GM23338 (cell line): ENCODE measurements at regions not wholly inside any gene's neighbourhood (a gene's known extent, or its start where the extent isn't known, plus 50 kb on each side); places are given as distances from the start of the nearest gene placed in this dataset.

Source experiments
- ATAC-seq: fragments of 200-7000 bp; cut with Tn5 transposase; 3 replicates; pipeline ENCODE4 v1.9.1; 2020
- DNase-seq: peaks from one replicate; pipeline ENCODE4 v3.0.0-alpha.2; 2015; ENCODE audit warnings: low spot score
- H2AFZ ChIP-seq: fragments of 200-600 bp; sonication (generic); 2 replicates; pipeline ENCODE4 v1.8.0; 2016; ENCODE audit warnings: antibody characterized with exemption, mild to moderate bottlenecking, moderate library complexity
- H3F3A ChIP-seq: fragments of 200-600 bp; sonication (generic); replicated peaks from 2 replicates; pipeline ENCODE4 v1.8.0; 2017; ENCODE audit warnings: antibody characterized with exemption, mixed run types, low read depth
- H3K27ac ChIP-seq: fragments of 200-600 bp; sonication (generic); 2 replicates; pipeline ENCODE4 v1.6.1; 2016; ENCODE audit warnings: low read depth
- H3K27me3 ChIP-seq: fragments of 200-600 bp; sonication (generic); 2 replicates; pipeline ENCODE4 v1.8.0; 2016; ENCODE audit warnings: mild to moderate bottlenecking, mixed run types, moderate library complexity; ENCODE audit not compliant: insufficient read depth
- H3K36me3 ChIP-seq: fragments of 200-600 bp; sonication (generic); 2 replicates; pipeline ENCODE4 v1.8.0; 2016; ENCODE audit warnings: mild to moderate bottlenecking; ENCODE audit not compliant: insufficient read depth
- H3K4me1 ChIP-seq: fragments of 200-600 bp; sonication (generic); 2 replicates; pipeline ENCODE4 v1.8.0; 2016; ENCODE audit warnings: mild to moderate bottlenecking, moderate library complexity; ENCODE audit not compliant: insufficient read depth
- H3K4me2 ChIP-seq: fragments of 200-600 bp; sonication (generic); 2 replicates; pipeline ENCODE4 v1.7.1; 2017; ENCODE audit warnings: mixed run types
- H3K4me3 ChIP-seq: fragments of 200-600 bp; sonication (generic); 2 replicates; pipeline ENCODE4 v1.6.1; 2016; ENCODE audit warnings: mixed run types
- H3K79me2 ChIP-seq: fragments of 200-600 bp; sonication (generic); replicated peaks from 2 replicates; pipeline ENCODE4 v1.8.0; 2017; ENCODE audit warnings: mild to moderate bottlenecking; ENCODE audit not compliant: insufficient read depth
- H3K9me2 ChIP-seq: fragments of 200-600 bp; sonication (generic); 2 replicates; pipeline ENCODE4 v1.8.0; 2017; ENCODE audit not compliant: insufficient read depth
- H4K20me1 ChIP-seq: fragments of 200-600 bp; sonication (generic); replicated peaks from 2 replicates; pipeline ENCODE4 v1.8.0; 2017; ENCODE audit warnings: mild to moderate bottlenecking; ENCODE audit not compliant: insufficient read depth
- H3K27ac Mint-ChIP-seq: 2 replicates; pipeline ENCODE4 v1.8.0; 2020; ENCODE audit warnings: inconsistent platforms, mild to moderate bottlenecking, moderate library complexity, mixed read lengths
- H3K27me3 Mint-ChIP-seq: 3 replicates; pipeline ENCODE4 v1.8.0; 2022; ENCODE audit warnings: low read depth, mild to moderate bottlenecking, moderate library complexity, mixed read lengths, inconsistent platforms; ENCODE audit not compliant: insufficient read depth, poor library complexity
- H3K36me3 Mint-ChIP-seq: 3 replicates; pipeline ENCODE4 v1.8.0; 2021; ENCODE audit warnings: low read depth, mild to moderate bottlenecking, inconsistent platforms, moderate library complexity, mixed read lengths
- H3K4me1 Mint-ChIP-seq: 3 replicates; pipeline ENCODE4 v1.8.0; 2020; ENCODE audit warnings: mild to moderate bottlenecking, inconsistent platforms, mixed read lengths
- H3K4me3 Mint-ChIP-seq: 3 replicates; pipeline ENCODE4 v1.8.0; 2021; ENCODE audit warnings: moderate library complexity, mild to moderate bottlenecking, inconsistent platforms, mixed read lengths
- H3K9me3 Mint-ChIP-seq: 3 replicates; pipeline ENCODE4 v1.8.0; 2020; ENCODE audit warnings: moderate library complexity, mild to moderate bottlenecking, inconsistent platforms, mixed read lengths
- ETS1 ChIP-seq: IDR thresholded peaks from 2 replicates; pipeline ENCODE4 v1.6.1; 2016; ENCODE audit warnings: antibody characterized with exemption
- EZH2 ChIP-seq: fragments of 200-600 bp; sonication (generic); IDR thresholded peaks from one replicate; pipeline ENCODE4 v1.8.0; 2017; ENCODE audit warnings: antibody characterized with exemption, mild to moderate bottlenecking, low read depth; ENCODE audit not compliant: unreplicated experiment
- EZH2phosphoT487 ChIP-seq: fragments of 200-600 bp; sonication (generic); IDR thresholded peaks from one replicate; pipeline ENCODE4 v1.8.1; 2018; ENCODE audit warnings: antibody characterized with exemption; ENCODE audit not compliant: unreplicated experiment
- JUNB ChIP-seq: IDR thresholded peaks from one replicate; pipeline ENCODE4 v1.6.1; 2016; ENCODE audit warnings: antibody characterized with exemption; ENCODE audit not compliant: unreplicated experiment
- POLR2AphosphoS5 ChIP-seq: IDR thresholded peaks from 2 replicates; pipeline ENCODE4 v1.6.1; 2016; ENCODE audit warnings: antibody characterized with exemption, low read depth
- REST ChIP-seq: IDR thresholded peaks from one replicate; pipeline ENCODE4 v1.6.1; 2018; ENCODE audit warnings: antibody characterized with exemption; ENCODE audit not compliant: unreplicated experiment
- TF ChIP-seq, protein P1 (sequence below): fragments of 250-450 bp; sonication (Bioruptor Pico); IDR thresholded peaks from 2 replicates; pipeline ENCODE4 v1.5.0; 2020; ENCODE audit warnings: mild to moderate bottlenecking, moderate library complexity

DNA sequence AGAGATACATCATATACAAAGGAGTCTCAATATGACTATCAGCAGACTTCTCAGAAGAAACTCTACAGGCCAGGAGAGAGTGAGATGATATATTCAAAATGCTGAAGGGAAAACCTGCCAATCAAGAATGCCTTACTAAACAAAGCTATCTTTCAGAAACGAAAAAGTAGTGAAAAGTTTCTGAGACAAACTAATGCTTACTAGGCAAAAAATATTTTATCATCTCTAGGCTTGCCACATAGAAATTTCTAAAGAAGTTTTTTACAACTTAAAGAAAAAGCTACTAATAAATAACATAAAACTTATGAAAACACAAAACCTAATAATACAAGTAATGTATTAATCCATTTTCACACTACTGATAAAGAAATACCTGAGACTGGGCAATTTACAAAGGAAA is 59.9 kb upstream of the SPEF2 start:
- Histone ChIP-seq H3K36me3 (no peaks in the 10 kb centered on the region; the same call in 1 of the 2 replicates), H3K4me1 (no peaks in the 10 kb centered on the region), H3K27ac (no peak overlapping the region), H3K9me2 (no peaks in the 10 kb centered on the region), H3K79me2 (no peaks in the 10 kb centered on the region), H3K4me2 (no peak overlapping the region), H2AFZ (no peak overlapping the region), H4K20me1 (no peaks in the 10 kb centered on the region), H3K27me3 (no peaks in the 10 kb centered on the region), H3F3A (no peaks in the 10 kb centered on the region), H3K4me3 (no peak overlapping the region)
- Mint-ChIP-seq H3K4me3 (no peak overlapping the region), H3K4me1 (no peaks in the 10 kb centered on the region), H3K36me3 (peaks cover 23% of the 10 kb centered on the region), H3K9me3 (peaks cover 62% of the 10 kb centered on the region), H3K27ac (no peak overlapping the region), H3K27me3 (peaks cover 3% of the 10 kb centered on the region)
- DNase-seq, result no peak
- no peak for ATAC-seq
- TF ChIP-seq ETS1, result no peak
- no peak for TF ChIP-seq EZH2
- TF ChIP-seq REST, result no peak
- no peak for TF ChIP-seq JUNB
- TF ChIP-seq EZH2phosphoT487, result no peak
- TF ChIP-seq POLR2AphosphoS5, result no peak
- TF ChIP-seq, protein P1, sequence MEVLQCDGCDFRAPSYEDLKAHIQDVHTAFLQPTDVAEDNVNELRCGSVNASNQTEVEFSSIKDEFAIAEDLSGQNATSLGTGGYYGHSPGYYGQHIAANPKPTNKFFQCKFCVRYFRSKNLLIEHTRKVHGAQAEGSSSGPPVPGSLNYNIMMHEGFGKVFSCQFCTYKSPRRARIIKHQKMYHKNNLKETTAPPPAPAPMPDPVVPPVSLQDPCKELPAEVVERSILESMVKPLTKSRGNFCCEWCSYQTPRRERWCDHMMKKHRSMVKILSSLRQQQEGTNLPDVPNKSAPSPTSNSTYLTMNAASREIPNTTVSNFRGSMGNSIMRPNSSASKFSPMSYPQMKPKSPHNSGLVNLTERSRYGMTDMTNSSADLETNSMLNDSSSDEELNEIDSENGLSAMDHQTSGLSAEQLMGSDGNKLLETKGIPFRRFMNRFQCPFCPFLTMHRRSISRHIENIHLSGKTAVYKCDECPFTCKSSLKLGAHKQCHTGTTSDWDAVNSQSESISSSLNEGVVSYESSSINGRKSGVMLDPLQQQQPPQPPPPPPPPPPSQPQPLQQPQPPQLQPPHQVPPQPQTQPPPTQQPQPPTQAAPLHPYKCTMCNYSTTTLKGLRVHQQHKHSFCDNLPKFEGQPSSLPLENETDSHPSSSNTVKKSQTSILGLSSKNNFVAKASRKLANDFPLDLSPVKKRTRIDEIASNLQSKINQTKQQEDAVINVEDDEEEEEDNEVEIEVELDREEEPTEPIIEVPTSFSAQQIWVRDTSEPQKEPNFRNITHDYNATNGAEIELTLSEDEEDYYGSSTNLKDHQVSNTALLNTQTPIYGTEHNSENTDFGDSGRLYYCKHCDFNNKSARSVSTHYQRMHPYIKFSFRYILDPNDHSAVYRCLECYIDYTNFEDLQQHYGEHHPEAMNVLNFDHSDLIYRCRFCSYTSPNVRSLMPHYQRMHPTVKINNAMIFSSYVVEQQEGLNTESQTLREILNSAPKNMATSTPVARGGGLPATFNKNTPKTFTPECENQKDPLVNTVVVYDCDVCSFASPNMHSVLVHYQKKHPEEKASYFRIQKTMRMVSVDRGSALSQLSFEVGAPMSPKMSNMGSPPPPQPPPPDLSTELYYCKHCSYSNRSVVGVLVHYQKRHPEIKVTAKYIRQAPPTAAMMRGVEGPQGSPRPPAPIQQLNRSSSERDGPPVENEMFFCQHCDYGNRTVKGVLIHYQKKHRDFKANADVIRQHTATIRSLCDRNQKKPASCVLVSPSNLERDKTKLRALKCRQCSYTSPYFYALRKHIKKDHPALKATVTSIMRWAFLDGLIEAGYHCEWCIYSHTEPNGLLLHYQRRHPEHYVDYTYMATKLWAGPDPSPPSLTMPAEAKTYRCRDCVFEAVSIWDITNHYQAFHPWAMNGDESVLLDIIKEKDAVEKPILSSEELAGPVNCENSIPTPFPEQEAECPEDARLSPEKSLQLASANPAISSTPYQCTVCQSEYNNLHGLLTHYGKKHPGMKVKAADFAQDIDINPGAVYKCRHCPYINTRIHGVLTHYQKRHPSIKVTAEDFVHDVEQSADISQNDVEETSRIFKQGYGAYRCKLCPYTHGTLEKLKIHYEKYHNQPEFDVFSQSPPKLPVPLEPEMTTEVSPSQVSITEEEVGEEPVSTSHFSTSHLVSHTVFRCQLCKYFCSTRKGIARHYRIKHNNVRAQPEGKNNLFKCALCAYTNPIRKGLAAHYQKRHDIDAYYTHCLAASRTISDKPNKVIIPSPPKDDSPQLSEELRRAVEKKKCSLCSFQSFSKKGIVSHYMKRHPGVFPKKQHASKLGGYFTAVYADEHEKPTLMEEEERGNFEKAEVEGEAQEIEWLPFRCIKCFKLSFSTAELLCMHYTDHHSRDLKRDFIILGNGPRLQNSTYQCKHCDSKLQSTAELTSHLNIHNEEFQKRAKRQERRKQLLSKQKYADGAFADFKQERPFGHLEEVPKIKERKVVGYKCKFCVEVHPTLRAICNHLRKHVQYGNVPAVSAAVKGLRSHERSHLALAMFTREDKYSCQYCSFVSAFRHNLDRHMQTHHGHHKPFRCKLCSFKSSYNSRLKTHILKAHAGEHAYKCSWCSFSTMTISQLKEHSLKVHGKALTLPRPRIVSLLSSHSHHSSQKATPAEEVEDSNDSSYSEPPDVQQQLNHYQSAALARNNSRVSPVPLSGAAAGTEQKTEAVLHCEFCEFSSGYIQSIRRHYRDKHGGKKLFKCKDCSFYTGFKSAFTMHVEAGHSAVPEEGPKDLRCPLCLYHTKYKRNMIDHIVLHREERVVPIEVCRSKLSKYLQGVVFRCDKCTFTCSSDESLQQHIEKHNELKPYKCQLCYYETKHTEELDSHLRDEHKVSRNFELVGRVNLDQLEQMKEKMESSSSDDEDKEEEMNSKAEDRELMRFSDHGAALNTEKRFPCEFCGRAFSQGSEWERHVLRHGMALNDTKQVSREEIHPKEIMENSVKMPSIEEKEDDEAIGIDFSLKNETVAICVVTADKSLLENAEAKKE (CRISPR knock-in tag), result no peak
